ENCODE measurements at regions not wholly inside any gene's neighbourhood (a gene's known extent, or its start where the extent isn't known, plus 50 kb on each side); places are given as distances from the start of the nearest gene placed in this dataset.

DNA sequence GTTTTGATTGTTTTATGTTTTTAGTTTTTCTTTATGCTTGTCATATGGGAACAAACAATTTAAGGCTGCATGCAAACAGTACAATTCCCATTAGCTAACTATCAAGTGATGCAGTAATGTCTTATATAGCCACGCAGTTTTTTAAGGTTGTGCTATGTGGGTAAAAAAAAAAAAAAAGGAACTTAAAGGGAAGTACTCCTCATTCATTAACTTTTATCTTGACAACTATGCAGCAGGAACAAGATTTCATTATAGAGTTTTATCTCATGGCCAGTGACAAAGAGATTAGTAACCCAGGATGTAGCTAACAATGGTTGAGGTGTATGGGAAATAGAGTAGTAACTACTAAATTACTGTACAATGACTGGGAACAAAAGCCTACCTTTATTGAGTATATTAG is 1008.2 kb upstream of the CDH9 start:
- DNase-seq, result no peak

DNA sequence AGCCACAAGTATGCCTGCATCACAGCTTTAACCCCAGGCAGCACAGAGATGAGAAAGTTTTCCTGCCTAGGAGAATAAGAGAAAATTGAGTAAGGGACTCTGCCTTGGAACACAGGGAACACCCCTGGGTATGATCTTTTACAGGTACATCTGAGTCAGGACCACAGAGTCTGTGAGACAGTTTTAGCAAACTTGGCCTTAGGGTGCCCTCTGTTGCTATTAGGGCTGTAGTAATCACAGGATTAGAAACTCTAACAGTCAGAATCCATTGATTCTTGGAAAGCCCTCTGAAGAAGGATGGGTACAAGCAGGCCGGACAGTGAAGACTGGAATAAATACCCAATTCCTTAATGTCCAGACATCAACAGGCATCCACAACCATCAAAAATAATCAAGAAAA is 989.5 kb upstream of the CDH9 start:
- no peak for DNase-seq

DNA sequence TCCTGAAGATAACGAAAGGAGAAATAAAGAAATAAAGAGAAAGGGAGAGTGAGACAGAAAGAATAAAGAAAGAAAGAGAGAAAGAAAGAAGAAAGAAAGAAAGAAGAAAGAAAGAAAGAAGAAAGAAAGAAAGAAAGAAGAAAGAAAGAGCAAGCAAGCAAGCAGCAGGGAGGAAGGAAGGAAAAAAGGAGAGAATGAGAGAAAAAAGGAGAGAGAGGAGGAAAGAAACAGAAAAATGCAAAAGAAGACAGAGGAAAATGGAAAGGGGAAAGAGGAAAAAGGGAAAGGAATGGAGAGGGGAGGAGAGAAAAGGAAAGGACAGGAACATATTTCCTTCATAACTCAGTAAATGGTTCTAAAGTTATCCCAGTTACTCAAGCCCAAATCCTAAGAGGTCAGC is 978.8 kb upstream of the CDH9 start:
- no peak for DNase-seq

DNA sequence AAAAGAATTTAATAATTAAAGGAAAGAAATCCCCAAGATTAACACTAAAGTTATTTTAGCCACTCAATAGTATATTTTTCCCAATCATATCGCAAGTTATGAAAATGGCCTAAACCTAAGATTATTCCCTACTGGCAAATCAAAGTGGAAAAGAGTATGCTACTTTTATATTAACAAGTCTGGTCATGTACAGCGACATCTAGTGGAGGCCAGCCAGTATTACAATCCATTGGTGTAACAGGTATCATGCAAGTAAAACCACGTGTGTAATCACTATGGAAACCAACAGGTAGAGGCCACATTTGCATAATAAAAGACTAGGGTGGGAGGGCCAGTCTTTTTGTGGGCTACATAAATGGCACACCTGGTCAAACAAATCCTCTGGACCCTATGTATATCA is 976.4 kb upstream of the CDH9 start:
- DNase-seq, result no peak

DNA sequence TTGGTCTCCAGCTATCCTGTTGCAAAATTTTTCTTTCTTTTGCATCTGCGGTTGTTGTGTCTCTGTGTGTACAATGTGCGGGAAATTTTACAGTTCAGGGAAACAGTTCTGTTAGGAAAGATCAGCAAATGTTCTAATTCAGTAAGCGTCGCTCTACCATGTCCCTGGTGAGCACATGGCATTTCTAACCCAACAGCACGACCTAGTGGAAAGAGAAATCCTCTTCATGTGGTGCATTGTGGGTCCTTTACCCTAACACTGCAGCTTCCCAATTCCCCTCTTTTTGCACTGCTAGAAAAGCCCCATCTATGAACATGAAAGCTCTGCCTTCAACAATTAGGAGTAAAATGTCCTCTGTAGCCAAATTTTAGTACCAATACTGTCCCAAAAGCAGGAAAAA is 974.2 kb upstream of the CDH9 start:
- DNase-seq, result no peak

DNA sequence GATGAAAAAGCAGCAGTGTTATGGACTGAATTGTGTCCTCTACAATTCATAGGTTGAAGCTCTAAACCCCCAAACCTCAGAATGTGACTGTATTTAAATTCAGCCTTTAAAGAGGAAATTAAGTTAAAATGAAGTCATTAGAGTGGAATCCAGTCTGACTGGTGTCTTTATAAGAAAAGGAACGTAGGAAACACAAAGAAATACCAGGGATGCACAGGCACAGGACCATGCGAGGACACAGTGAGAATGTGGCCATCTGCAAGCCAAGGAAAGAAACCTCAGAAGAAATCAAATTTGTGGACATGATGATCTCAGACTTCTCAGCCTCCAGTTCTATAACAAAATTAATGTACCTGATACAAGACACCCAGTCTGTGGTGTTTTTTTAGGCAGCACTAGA is 971.2 kb upstream of the CDH9 start:
- DNase-seq, result no peak

DNA sequence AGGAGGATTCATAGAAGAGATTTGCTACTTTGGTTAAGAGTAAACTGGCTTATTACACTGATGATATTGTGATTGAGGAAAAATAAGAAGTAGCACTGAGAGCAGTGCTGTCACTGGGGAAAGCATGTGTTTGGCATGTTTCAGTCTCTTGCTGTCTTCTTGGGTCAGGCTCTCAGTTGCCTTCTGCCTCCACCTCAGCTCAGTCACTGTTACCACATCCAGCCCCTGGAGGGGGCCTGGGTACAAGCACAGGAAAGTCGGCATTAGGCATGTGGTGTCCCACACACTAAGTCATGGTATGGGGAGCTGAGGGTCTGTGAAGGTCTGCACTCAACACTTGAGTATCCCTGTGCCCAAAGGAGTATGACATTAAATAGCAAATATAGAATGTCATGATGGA is 958.3 kb upstream of the CDH9 start:
- DNase-seq, result no peak

DNA sequence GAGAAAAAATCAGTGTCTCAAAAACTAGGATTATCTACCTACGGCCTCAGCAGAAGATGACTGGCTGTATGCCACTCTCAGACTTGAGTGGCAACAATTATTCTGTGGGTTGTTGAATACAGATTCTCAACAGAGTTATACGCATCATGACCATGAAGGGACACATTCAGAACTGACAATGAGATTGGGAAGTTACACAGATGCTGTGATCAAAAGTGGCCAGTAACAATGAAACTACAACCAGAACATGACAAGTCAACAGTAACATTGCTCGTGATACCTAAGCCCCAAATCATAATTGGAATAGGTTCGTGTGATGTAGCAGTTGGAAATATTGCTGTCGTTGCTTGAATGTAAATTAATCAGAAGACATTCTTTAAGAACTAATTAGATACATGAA is 957.5 kb upstream of the CDH9 start:
- no peak for DNase-seq

DNA sequence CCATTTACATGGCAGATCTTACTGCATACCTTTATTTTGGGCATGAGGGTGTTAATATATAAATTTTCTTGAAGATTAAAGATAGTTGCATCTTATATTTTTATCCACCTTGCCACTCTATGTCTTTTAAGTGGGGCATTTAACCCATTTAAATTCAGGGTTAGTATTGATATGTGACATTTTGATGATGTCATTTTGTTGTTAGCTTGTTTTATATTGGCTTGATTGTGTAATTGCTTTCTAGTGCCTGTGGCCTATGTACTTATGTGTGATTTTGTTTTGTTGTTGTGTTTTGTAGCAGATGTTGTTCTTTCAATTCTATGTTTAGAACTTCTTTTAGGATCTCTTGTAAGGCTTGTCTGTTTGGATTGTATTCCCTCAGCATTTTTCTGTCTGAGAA is 939.9 kb upstream of the CDH9 start:
- DNase-seq, result no peak

DNA sequence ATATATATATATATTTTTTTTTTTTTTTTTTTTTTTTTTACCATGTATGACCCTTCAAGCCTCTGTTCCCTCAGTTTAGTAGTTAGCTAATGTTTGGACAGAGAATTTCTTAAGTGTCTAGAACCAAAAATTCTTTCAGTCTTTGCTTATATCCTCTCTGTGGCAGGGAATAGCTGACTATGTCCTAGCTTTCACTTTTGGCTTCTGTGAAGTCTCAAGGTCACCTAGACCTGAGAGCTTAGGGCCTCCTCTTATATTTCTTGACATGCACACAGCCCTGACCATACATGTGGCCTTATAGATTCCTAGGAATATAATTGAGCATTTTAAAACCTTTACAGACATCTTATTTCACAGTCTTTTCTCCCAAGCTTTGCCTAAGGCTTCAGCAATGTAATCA is 930.8 kb upstream of the CDH9 start:
- no peak for DNase-seq

DNA sequence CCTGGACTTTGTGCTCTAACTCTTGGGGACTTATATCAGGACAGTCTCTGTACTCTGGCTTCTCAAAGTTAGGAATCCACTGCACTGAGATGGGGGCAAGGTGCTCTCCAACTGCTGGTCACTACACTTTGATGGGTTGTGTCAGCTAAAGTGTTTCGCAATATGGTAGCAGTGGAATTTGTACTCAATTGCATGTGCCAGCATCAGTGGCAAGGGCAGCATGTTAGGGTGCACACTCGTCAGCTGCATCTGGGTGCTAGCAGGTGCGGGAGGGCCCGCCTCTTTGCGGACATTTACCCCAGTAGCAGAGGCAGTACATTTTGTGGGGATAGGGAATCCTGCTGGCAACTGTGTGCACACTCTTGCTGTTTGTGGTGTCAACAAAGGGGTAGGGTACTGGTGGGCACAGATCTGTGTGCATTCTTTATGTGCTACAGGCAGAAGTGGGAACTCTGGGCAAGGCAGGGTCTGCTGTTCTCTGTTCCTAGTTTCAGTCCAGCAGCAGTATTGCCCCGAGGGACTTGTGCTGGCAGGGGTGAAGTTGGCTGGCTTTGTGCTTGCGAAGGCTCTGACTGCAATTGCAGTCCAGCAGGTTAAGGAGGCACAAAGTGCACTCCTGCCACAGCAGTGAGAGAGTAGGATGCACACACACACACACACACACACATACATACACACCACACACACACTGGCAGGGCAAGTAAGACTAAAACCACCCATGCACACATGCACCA is 924.8 kb upstream of the CDH9 start:
- DNase-seq, result no peak

DNA sequence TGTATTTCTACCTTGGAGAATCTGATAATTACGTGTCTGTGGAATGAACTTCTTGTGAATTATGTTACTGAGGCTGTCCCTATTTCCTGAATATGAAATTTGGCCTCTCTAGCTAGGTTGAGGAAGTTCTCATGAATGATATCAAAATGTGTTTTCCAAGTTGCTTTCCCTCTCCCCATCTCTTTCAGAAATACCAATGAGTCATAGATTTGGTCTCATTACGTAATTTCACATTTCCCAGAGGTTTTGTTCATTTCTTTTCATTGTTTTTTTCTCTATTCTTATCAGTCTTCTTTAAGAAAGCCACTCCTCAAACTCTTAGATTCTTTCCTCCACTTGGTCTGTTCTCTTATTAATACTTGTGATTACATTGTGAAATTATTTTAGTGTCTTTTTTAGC is 923.8 kb upstream of the CDH9 start:
- no peak for DNase-seq

DNA sequence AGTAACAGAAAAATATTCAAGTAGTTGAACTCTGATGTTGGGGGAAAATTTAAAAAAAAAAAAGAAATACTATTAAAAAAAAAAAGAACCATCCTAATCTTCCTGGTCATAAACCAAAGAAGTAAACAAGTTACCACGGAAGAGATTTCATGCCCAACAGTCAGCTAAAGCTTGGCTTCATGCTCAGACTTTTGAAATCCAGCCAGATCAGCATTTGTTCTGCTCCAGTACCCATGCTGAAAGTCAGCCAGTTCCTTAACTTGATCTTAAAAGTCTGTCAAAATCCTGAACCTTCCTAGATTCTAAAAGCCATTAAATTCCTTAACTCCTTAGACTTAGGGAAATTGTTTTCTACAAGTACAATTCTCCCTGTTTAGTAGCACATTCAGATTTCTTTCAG is 908.7 kb upstream of the CDH9 start:
- DNase-seq, result no peak

DNA sequence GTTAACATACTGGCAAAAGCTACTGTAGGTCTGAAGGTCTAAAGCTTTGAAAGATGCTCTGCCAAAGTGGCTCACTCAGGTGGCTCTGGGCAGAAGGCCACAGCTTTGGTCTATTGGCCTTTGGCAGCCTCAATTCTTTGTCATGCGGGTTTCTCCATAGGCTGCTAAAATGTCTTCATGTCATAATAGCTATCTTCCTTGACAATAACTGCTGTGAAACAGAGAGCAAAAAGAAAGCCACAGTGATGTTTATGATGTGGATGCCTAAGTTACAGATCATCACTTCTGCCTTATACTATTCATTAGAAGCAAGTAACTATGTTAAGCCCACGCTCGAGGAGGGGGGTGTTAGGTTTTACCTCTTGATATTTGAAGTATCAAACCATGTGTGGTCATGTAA is 906.1 kb upstream of the CDH9 start:
- no peak for DNase-seq

DNA sequence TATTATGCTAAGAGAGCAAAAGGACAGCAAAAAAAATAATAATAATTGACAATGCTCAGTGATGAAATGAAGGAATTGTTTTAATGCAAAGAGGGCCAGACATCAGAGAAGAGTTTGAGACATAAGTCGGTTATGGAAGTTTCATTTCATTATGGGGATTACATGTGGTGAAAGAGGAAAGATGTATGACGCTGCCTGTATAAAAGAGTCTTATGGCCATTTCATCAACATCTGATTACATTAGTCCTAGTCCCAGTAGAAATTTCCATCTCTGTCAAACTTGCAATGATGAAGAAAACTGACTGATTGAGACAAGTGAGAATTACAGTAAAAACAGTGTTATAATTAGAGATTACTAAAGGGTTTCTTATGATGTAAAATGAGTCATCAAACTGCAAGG is 900.6 kb upstream of the CDH9 start:
- DNase-seq, result no peak

DNA sequence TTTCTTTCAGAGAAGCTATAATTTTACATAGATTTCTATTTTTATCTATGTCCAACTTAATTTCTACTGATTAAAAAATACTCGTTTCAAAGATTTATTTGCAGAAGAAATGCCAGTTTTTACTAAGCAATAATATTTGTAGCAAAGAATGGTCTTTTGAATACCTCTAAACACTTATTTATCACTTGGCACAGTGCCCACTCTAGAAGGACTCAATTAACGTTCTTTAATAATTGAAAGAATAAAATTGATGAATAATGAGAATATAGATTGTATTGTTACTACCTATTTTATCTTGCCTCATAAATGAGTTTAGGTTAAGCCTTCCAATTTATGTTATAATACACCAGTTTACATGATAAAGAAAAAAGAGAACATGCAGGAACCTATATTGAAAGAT is 889.7 kb upstream of the CDH9 start:
- DNase-seq, result no peak

DNA sequence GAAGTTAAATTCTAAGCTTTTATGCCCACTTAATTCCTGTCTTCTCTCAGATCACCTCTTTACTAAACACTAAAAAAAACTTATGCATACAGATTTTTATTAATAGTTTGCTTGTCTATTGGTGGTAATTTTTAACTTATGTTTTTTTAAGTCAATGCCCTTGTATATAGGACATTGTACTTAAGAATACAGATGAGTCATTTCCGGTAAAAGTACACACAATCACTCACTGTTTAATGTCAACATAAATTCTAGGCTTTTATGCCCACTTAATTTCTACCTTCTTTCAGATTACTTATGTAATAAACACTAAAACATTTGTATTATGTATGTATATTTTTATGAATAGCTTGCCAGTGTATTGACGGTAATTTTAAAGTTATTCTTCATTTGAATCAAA is 872.8 kb upstream of the CDH9 start:
- DNase-seq, result no peak

DNA sequence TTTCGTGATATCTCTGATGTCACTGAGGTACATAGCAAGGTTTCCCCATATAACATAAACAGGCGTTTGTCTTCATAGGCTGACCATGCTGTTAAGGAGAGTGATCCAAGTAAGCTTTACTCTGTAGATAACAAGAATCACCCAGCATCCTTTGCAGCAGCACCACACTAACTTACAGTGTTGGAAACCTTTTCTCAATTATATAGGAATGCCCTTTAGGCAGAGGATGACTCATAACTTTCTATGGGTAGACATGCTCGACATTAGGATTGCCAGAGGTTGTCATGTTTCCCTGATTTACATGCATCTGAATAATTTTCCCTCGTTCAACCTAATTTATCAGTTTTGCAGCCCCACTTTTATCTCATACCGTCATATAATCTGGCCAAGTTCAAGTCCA is 870.0 kb upstream of the CDH9 start:
- no peak for DNase-seq

DNA sequence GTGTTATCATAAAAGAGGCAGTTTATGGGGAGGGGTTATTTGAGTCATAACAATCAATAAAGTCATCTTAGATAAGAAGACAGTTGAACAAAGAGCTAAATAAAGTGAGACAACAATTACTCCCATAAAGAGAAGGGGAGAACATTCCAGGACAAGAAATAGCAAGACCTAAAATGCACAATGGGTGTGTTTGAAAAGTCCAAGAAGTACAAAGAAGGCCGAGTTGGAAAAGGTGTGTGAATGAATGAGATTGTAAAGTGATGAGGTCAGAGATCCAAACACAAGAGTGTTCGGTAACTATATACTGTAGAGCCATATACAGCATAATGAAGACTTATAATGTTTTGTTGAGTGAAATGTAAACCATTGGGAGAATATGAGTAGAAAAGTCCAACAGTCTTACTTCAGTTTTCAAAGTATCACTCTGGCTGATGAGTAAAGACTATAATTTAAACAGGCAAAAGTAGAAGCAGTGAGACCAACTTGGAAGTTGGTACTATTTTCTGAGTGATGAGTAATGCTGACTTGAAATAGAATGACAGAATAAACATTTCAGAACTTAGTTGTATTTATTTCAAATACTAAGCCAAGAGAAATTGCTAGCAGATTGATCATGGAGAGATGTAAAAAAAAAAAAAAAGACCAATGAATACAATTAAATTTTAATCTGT is 868.7 kb upstream of the CDH9 start:
- peak; percentile 1 for DNase-seq

DNA sequence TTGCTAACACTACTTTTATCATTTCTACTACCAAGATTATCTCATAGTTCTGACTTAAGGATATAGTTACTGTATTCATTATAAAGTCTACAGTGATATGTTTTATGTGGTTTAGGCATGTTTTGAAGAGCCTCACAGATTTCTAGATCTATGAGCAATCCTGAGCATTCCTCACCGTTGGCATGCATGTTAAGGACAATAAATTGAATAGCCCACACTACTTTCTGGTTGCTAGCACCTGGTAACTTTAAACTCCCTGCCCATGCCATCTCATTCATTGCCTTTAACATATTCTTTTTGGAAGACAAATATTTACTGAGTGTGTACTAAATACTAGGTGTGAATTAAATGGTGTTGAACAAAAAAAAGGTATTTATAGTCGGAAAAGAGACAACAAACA is 868.1 kb upstream of the CDH9 start:
- no peak for DNase-seq

DNA sequence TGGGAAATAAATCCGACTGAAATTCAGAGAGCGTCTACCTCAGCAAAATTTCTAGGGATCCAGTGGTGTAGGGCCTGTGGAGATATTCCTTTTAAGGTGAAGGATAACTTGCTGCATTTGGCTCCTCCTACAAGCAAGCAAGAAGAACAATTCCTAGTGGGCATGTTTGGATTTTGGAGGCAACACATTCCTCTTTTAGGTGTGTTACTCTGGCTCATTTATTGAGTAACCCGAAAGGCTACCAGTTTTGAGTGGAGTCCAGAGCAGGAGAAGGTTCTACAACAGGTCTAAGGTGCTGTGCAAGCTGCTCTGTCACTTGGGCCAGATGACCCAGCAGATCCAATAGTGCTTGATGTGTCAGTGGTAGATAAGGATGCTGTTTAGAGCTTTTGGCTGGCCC is 862.4 kb upstream of the CDH9 start:
- DNase-seq, result no peak

DNA sequence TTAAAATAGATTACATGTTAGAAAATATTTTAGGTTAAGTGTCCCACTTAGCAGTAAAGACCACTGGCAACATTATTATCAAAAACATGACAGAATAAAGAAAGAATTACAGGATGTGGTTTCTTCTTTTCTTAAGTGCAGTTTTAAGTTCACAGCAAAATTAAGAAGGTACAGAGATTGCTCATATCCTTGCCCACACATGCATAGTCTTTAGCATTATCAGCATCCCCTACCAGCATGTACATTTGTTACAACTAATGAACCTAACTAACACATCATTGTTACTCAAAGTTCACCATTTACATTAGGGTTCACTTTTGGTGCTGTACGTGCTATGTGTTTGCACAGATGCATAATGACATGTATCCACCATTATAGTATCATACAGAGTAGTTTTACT is 837.7 kb upstream of the CDH9 start:
- DNase-seq, result no peak

DNA sequence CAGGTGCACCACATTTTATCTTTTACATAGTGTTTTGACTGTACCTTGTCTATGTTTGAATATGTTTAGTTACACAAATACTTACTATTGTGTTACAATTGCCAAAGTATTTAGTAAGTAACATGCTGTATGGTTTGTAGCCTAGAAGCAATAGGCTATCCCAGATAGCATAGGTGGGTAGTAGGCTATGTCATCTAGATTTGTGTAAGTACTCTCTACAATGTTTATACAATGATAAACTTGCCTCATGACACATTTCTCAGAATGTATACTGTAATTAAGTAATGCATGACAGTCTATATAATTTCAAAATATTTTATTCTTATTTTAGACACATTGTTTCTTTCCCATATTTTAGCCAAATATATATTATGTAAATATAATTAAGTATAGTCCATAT is 836.8 kb upstream of the CDH9 start:
- DNase-seq, result no peak

DNA sequence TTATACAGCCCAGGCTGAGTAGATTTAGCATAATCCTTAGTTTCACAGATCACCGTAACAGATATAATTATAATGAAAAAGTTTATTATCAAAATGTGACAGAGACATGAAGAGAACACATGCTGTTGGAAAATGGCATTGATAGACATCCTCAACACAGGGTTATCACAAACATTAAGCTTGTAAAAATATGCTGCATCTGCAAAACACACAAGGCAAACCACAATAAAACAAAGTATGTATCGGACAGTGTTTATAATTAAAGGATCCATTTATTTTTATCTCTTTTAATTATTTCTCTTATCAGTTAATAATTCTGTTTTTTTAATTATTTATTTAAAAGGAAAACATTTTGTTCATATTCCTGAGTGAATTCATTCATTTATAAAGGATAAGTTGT is 829.9 kb upstream of the CDH9 start:
- no peak for DNase-seq

DNA sequence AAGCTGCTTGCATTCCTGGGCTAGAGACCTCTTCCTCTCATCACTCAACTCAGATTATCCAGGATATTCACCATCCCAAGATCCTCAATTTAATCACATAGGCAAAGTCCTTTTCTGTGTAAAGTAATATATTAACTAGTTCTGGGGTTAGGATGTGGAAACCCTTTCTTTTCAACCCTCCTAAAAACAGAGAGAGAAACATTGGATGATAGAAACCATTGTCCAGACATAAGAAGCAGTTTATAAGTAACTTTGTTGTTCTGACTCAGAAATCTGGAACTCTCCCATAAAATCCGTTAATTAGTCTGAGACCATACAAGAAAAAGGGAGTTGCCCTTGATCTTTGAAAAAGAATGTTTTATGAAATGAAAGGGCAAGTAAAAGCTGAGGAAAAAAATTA is 817.1 kb upstream of the CDH9 start:
- no peak for DNase-seq
